ENCODE measurements at regions not wholly inside any gene's neighbourhood (a gene's known extent, or its start where the extent isn't known, plus 50 kb on each side); places are given as distances from the start of the nearest gene placed in this dataset.

DNA sequence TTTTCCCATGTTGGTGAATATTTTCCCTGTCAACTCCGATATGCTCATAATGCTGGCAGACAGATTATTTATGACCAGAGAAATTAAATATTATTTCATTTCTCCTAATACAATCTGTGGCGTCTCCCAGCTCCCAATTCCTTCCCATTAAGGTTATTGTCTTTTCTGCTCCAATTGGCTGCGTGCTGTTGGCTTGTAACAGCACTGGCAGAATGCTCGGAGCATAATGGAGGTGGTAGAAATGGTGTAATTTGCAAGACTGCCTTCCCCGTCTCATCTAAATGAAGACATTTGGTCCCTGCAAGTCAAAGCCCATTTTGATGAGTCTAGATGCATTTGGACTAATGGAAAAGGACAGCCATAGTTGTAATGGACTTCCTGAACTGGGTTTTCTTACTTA lies 601.7 kb downstream of the BRINP1 start:
- no peak for DNase-seq (ENCODE audit: low read depth)
- TF ChIP-seq, protein P1, sequence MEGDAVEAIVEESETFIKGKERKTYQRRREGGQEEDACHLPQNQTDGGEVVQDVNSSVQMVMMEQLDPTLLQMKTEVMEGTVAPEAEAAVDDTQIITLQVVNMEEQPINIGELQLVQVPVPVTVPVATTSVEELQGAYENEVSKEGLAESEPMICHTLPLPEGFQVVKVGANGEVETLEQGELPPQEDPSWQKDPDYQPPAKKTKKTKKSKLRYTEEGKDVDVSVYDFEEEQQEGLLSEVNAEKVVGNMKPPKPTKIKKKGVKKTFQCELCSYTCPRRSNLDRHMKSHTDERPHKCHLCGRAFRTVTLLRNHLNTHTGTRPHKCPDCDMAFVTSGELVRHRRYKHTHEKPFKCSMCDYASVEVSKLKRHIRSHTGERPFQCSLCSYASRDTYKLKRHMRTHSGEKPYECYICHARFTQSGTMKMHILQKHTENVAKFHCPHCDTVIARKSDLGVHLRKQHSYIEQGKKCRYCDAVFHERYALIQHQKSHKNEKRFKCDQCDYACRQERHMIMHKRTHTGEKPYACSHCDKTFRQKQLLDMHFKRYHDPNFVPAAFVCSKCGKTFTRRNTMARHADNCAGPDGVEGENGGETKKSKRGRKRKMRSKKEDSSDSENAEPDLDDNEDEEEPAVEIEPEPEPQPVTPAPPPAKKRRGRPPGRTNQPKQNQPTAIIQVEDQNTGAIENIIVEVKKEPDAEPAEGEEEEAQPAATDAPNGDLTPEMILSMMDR (IDR thresholded peaks at IDR 0.05; ENCODE audit: low read depth, low read length, missing control alignments), result no peak
- H3K4me3 ChIP-seq (ENCODE audit: low read depth, low read length), result no peak overlapping the region

DNA sequence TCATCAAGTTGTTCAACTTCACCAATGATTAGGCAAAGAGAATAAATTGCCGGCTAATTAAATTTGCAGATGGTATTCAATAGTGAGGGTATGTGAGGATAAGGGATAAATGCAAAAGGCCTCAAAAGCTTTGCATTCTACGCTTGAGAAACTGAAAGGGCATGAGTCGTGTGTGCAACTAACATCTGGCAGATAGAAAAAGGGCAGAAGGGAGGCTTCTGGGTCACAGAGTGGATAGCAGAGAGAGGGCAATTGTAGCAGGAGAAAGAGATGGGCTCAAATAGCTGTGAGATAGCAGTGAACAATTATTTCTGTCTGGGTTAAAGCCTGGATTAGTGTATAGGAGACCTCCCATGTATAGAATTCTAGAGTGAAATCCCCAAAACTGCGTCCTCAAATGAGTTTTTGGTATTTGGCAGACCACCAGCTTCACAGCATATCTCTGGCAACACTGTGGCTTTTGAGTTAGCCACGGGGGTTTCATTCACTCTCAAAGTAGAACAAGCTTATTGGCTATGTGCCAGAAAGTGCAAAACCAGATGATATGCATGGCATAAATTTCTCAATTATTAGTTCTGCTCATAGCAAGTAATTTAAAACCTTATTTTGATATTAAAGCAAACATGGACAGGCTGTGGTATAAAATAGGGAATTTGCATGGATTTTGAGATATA lies 586.3 kb downstream of the BRINP1 start:
- H3K4me3 ChIP-seq (ENCODE audit: low read depth, low read length), result no peak overlapping the region
- TF ChIP-seq, protein P1 (IDR thresholded peaks at IDR 0.05; ENCODE audit: low read depth, low read length, missing control alignments), result no peak
- DNase-seq (ENCODE audit: low read depth), result no peak

GRCh38 chr9:118784033-118784432 lies 585.2 kb downstream of the BRINP1 start:
- no peak for DNase-seq (ENCODE audit: low read depth)
- TF ChIP-seq, protein P1 (IDR thresholded peaks at IDR 0.05; ENCODE audit: low read depth, low read length, missing control alignments), result no peak

DNA sequence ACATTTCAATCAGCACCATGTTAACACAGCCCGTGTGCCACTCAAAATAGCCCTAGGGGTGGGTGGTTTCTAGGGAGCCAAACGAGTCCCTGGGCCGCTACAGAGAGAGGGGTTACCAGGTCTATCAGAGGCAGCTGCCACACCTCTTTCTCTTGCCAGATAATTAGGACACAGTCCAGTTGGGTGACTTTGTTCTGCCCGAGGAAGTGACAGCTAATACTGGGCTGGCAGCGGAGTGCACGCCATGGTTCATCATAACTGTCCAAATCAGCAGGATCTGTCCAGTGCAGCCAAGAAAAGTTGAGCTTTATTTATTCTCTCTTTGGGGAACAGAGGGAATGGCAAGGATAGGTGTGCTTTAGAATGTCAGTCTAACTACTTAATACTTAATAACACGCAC lies 583.8 kb downstream of the BRINP1 start:
- TF ChIP-seq, protein P1 (IDR thresholded peaks at IDR 0.05; ENCODE audit: low read depth, low read length, missing control alignments), result no peak
- DNase-seq (ENCODE audit: low read depth), result no peak
- no peak overlapping the region for H3K4me3 ChIP-seq (ENCODE audit: low read depth, low read length)

More at GRCh38 chr9:118784033-118784432, 585.2 kb downstream of the BRINP1 start:
- no peak overlapping the region for H3K4me3 ChIP-seq (ENCODE audit: low read depth, low read length)

DNA sequence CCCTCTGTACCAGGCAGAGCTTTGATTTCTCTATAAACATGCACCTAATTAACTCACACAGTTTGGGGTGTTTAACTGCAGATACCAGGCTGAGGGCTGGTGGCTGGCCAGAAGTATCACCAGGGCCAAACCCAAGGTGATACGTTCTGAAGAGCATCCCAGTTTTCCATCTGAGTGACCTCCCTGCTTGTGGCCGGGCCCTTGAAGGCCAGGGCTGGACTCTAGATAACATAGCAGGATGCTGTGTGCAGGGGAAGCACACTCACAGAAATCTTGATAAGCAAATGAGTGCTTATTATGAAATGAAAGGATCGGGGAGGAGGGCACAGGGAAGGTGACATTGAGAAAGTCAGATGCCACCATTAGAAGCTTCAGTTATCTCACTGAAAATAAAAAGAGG lies 582.4 kb downstream of the BRINP1 start:
- TF ChIP-seq, protein P1 (IDR thresholded peaks at IDR 0.05; ENCODE audit: low read depth, low read length, missing control alignments), result no peak
- H3K4me3 ChIP-seq (ENCODE audit: low read depth, low read length), result no peak overlapping the region
- DNase-seq (ENCODE audit: low read depth), result no peak

GRCh38 chr9:118809160-118809625 lies 560.0 kb downstream of the BRINP1 start:
- H3K4me3 ChIP-seq (ENCODE audit: low read depth, low read length), result no peak overlapping the region
- DNase-seq (ENCODE audit: low read depth), result no peak
- TF ChIP-seq, protein P1 (IDR thresholded peaks at IDR 0.05; ENCODE audit: low read depth, low read length, missing control alignments), result no peak

- no peak overlapping the region for H3K4me3 ChIP-seq (ENCODE audit: low read depth, low read length)
- TF ChIP-seq, protein P1 (IDR thresholded peaks at IDR 0.05; ENCODE audit: low read depth, low read length, missing control alignments), result no peak
- no peak for DNase-seq (ENCODE audit: low read depth)
These were observed 539.9 kb downstream of the BRINP1 start for GRCh38 chr9:118829334-118829733.
